NT2/D1 (cell line): ENCODE measurements at regions not wholly inside any gene's neighbourhood (a gene's known extent, or its start where the extent isn't known, plus 50 kb on each side); places are given as distances from the start of the nearest gene placed in this dataset.

Experiments used
- SUZ12 ChIP-seq: IDR thresholded peaks from 2 replicates; pipeline ENCODE4 v1.6.1; 2011; ENCODE audit not compliant: insufficient read length, insufficient read depth; ENCODE audit errors: extremely low read depth
- YY1 ChIP-seq: IDR thresholded peaks from 2 replicates; pipeline ENCODE4 v1.6.1; 2011; ENCODE audit not compliant: insufficient read length, insufficient read depth
- ZNF274 ChIP-seq: IDR thresholded peaks from 2 replicates; pipeline ENCODE4 v1.6.1; 2011; ENCODE audit warnings: mild to moderate bottlenecking, low read depth, low read length

DNA sequence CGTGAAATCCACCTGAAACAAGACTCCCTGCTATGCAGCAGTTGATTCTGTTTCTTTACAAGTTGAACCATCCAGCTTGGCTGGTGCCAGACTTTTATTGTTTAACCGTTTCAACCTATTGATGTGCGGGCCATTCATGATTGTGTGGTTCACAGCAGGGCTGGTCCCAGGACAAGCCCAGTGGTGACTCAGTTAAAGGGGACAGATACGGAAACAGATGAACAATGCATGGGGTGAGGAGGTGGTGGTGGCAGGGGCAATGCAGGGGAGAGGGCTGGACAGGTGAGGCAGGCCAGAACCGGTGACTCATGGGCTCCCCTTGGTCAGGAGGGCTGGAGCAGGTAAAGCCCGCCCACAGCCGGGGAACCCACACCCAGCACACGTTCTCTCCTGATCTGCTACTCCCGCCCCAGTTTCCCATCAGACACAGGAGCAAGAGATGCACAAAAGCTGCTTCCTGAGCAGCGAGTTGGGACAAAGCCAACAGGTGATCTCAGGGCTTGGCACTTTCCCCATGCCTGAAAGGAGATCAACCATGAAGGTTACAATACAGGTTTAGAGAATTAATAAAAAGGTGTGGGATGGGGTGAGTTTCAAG, 232.2 kb downstream of the LY86 start:
- TF ChIP-seq SUZ12 (no peak), ZNF274 (no peak), YY1 (no peak)
